GM19397 (cell line): ENCODE measurements at regions not wholly inside any gene's neighbourhood (a gene's known extent, or its start where the extent isn't known, plus 50 kb on each side); places are given as distances from the start of the nearest gene placed in this dataset.

Source experiments
- ATAC-seq: cut with Tn5 transposase; IDR thresholded peaks from one replicate; pipeline ENCODE4 v1.9.1; 2021; ENCODE audit warnings: mild to moderate bottlenecking, moderate library complexity; ENCODE audit not compliant: unreplicated experiment

- no peak for ATAC-seq
Measured at GRCh38 chr10:36341471-36341870, 699.4 kb upstream of the FZD8 start.

GRCh38 chr10:36336315-36336714 lies 694.2 kb upstream of the FZD8 start:
- ATAC-seq, result no peak

GRCh38 chr10:36333446-36333845 lies 691.4 kb upstream of the FZD8 start:
- no peak for ATAC-seq

- ATAC-seq, result no peak
Measured at GRCh38 chr10:36332926-36333325, 690.8 kb upstream of the FZD8 start.

GRCh38 chr10:36331121-36331520 lies 689.0 kb upstream of the FZD8 start:
- ATAC-seq, result no peak

- ATAC-seq, result no peak
Measured at GRCh38 chr10:36325815-36326214, 683.7 kb upstream of the FZD8 start.

- no peak for ATAC-seq
Measured at GRCh38 chr10:36324831-36325230, 682.7 kb upstream of the FZD8 start.

- no peak for ATAC-seq
Measured at GRCh38 chr10:36313142-36313541, 671.0 kb upstream of the FZD8 start.

GRCh38 chr10:36303896-36304295 lies 661.8 kb upstream of the FZD8 start:
- ATAC-seq, result no peak

GRCh38 chr10:36302086-36302485 lies 660.0 kb upstream of the FZD8 start:
- no peak for ATAC-seq

- ATAC-seq, result no peak
Measured at GRCh38 chr10:36301539-36301938, 659.4 kb upstream of the FZD8 start.

GRCh38 chr10:36301139-36301538 lies 659.0 kb upstream of the FZD8 start:
- no peak for ATAC-seq

- no peak for ATAC-seq
Measured at GRCh38 chr10:36283827-36284226, 641.7 kb upstream of the FZD8 start.

GRCh38 chr10:36281831-36282331 lies 639.8 kb upstream of the FZD8 start:
- no peak for ATAC-seq

- no peak for ATAC-seq
Measured at GRCh38 chr10:36280890-36281499, 638.9 kb upstream of the FZD8 start.

- ATAC-seq, result no peak
Measured at GRCh38 chr10:36280321-36280741, 638.2 kb upstream of the FZD8 start.

- no peak for ATAC-seq
Measured at GRCh38 chr10:36278176-36278575, 636.1 kb upstream of the FZD8 start.

GRCh38 chr10:36277459-36277858 lies 635.4 kb upstream of the FZD8 start:
- ATAC-seq, result no peak

GRCh38 chr10:36271627-36272340 lies 629.7 kb upstream of the FZD8 start:
- ATAC-seq, result no peak

- no peak for ATAC-seq
Measured at GRCh38 chr10:36269222-36269621, 627.1 kb upstream of the FZD8 start.

- ATAC-seq, result no peak
Measured at GRCh38 chr10:36266923-36267322, 624.8 kb upstream of the FZD8 start.

GRCh38 chr10:36265741-36266140 lies 623.6 kb upstream of the FZD8 start:
- no peak for ATAC-seq

GRCh38 chr10:36263871-36264270 lies 621.8 kb upstream of the FZD8 start:
- ATAC-seq, result no peak
